ENCODE measurements at regions not wholly inside any gene's neighbourhood (a gene's known extent, or its start where the extent isn't known, plus 50 kb on each side); places are given as distances from the start of the nearest gene placed in this dataset.

GRCh38 chr20:60080401-60080800 is 122.2 kb downstream of the CDH26 start:
- no peaks in the 10 kb centered on the region for H3K4me1 ChIP-seq (ENCODE audit: control insufficient read depth, insufficient read depth, low read length)
- H3K9me3 ChIP-seq (replicated peaks; ENCODE audit: low read length), result no peaks in the 10 kb centered on the region
- H3K36me3 ChIP-seq (ENCODE audit: insufficient read depth, low read length), result no peaks in the 10 kb centered on the region
- peaks cover 68% of the 10 kb centered on the region for H3K27me3 ChIP-seq (ENCODE audit: control insufficient read depth, insufficient read depth, low read length)
- no peak overlapping the region for H3K4me2 ChIP-seq (ENCODE audit: low read length)
- no peak overlapping the region for H3K4me3 ChIP-seq (ENCODE audit: low read length)
- H3K9ac ChIP-seq (ENCODE audit: low read depth, low read length), result no peak overlapping the region

- Histone ChIP-seq H3K4me1 (ENCODE audit: control insufficient read depth, insufficient read depth, low read length) (no peaks in the 10 kb centered on the region), H3K27me3 (ENCODE audit: control insufficient read depth, insufficient read depth, low read length) (peaks cover 81% of the 10 kb centered on the region), H3K4me2 (ENCODE audit: low read length) (no peak overlapping the region), H3K9me3 (replicated peaks; ENCODE audit: low read length) (no peaks in the 10 kb centered on the region), H3K4me3 (ENCODE audit: low read length) (no peak overlapping the region), H3K9ac (ENCODE audit: low read depth, low read length) (no peak overlapping the region), H3K36me3 (ENCODE audit: insufficient read depth, low read length) (no peaks in the 10 kb centered on the region)
These were observed 127.4 kb downstream of the CDH26 start for GRCh38 chr20:60085551-60086132.

- Histone ChIP-seq H3K36me3 (ENCODE audit: insufficient read depth, low read length) (no peaks in the 10 kb centered on the region), H3K4me2 (ENCODE audit: low read length) (peak overlapping the region; percentile 65), H3K4me3 (ENCODE audit: low read length) (peak overlapping the region; percentile 53), H3K9ac (ENCODE audit: low read depth, low read length) (peak overlapping the region; percentile 47), H3K9me3 (replicated peaks; ENCODE audit: low read length) (no peaks in the 10 kb centered on the region), H3K27me3 (ENCODE audit: control insufficient read depth, insufficient read depth, low read length) (peaks cover 79% of the 10 kb centered on the region), H3K4me1 (ENCODE audit: control insufficient read depth, insufficient read depth, low read length) (no peaks in the 10 kb centered on the region)
These were observed 128.8 kb downstream of the CDH26 start for GRCh38 chr20:60086821-60087562.

GRCh38 chr20:60087563-60088105 is 129.4 kb downstream of the CDH26 start:
- peak overlapping the region; percentile 53 for H3K4me3 ChIP-seq (ENCODE audit: low read length)
- no peaks in the 10 kb centered on the region for H3K36me3 ChIP-seq (ENCODE audit: insufficient read depth, low read length)
- H3K4me2 ChIP-seq (ENCODE audit: low read length), result peak overlapping the region; percentile 65
- peaks cover 77% of the 10 kb centered on the region for H3K27me3 ChIP-seq (ENCODE audit: control insufficient read depth, insufficient read depth, low read length)
- H3K4me1 ChIP-seq (ENCODE audit: control insufficient read depth, insufficient read depth, low read length), result no peaks in the 10 kb centered on the region
- H3K9ac ChIP-seq (ENCODE audit: low read depth, low read length), result peak overlapping the region; percentile 47
- H3K9me3 ChIP-seq (replicated peaks; ENCODE audit: low read length), result no peaks in the 10 kb centered on the region

GRCh38 chr20:60088236-60088635 is 130.0 kb downstream of the CDH26 start:
- no peaks in the 10 kb centered on the region for H3K36me3 ChIP-seq (ENCODE audit: insufficient read depth, low read length)
- no peaks in the 10 kb centered on the region for H3K9me3 ChIP-seq (replicated peaks; ENCODE audit: low read length)
- no peak overlapping the region for H3K4me3 ChIP-seq (ENCODE audit: low read length)
- no peak overlapping the region for H3K9ac ChIP-seq (ENCODE audit: low read depth, low read length)
- H3K4me1 ChIP-seq (ENCODE audit: control insufficient read depth, insufficient read depth, low read length), result no peaks in the 10 kb centered on the region
- H3K27me3 ChIP-seq (ENCODE audit: control insufficient read depth, insufficient read depth, low read length), result peaks cover 77% of the 10 kb centered on the region
- H3K4me2 ChIP-seq (ENCODE audit: low read length), result no peak overlapping the region

- Histone ChIP-seq H3K27me3 (ENCODE audit: control insufficient read depth, insufficient read depth, low read length) (peaks cover 61% of the 10 kb centered on the region), H3K36me3 (ENCODE audit: insufficient read depth, low read length) (no peaks in the 10 kb centered on the region), H3K9me3 (replicated peaks; ENCODE audit: low read length) (no peaks in the 10 kb centered on the region), H3K4me3 (ENCODE audit: low read length) (no peak overlapping the region), H3K4me1 (ENCODE audit: control insufficient read depth, insufficient read depth, low read length) (no peaks in the 10 kb centered on the region), H3K9ac (ENCODE audit: low read depth, low read length) (no peak overlapping the region), H3K4me2 (ENCODE audit: low read length) (no peak overlapping the region)
These were observed 132.4 kb downstream of the CDH26 start for GRCh38 chr20:60090631-60091030.

GRCh38 chr20:60091305-60091704 is 133.1 kb downstream of the CDH26 start:
- no peaks in the 10 kb centered on the region for H3K4me1 ChIP-seq (ENCODE audit: control insufficient read depth, insufficient read depth, low read length)
- H3K36me3 ChIP-seq (ENCODE audit: insufficient read depth, low read length), result no peaks in the 10 kb centered on the region
- peaks cover 61% of the 10 kb centered on the region for H3K27me3 ChIP-seq (ENCODE audit: control insufficient read depth, insufficient read depth, low read length)
- no peak overlapping the region for H3K9ac ChIP-seq (ENCODE audit: low read depth, low read length)
- no peak overlapping the region for H3K4me2 ChIP-seq (ENCODE audit: low read length)
- H3K4me3 ChIP-seq (ENCODE audit: low read length), result no peak overlapping the region
- no peaks in the 10 kb centered on the region for H3K9me3 ChIP-seq (replicated peaks; ENCODE audit: low read length)

- H3K9ac ChIP-seq (ENCODE audit: low read depth, low read length), result no peak overlapping the region
- no peaks in the 10 kb centered on the region for H3K36me3 ChIP-seq (ENCODE audit: insufficient read depth, low read length)
- H3K4me1 ChIP-seq (ENCODE audit: control insufficient read depth, insufficient read depth, low read length), result no peaks in the 10 kb centered on the region
- H3K4me2 ChIP-seq (ENCODE audit: low read length), result no peak overlapping the region
- no peak overlapping the region for H3K4me3 ChIP-seq (ENCODE audit: low read length)
- no peaks in the 10 kb centered on the region for H3K9me3 ChIP-seq (replicated peaks; ENCODE audit: low read length)
- H3K27me3 ChIP-seq (ENCODE audit: control insufficient read depth, insufficient read depth, low read length), result peaks cover 59% of the 10 kb centered on the region
These were observed 133.6 kb downstream of the CDH26 start for GRCh38 chr20:60091861-60092260.

GRCh38 chr20:60092729-60093128 is 134.5 kb downstream of the CDH26 start:
- no peaks in the 10 kb centered on the region for H3K9me3 ChIP-seq (replicated peaks; ENCODE audit: low read length)
- H3K4me2 ChIP-seq (ENCODE audit: low read length), result no peak overlapping the region

GRCh38 chr20:60095456-60095855 is 137.2 kb downstream of the CDH26 start:
- peaks cover 40% of the 10 kb centered on the region for H3K27me3 ChIP-seq (ENCODE audit: control insufficient read depth, insufficient read depth, low read length)
- H3K9me3 ChIP-seq (replicated peaks; ENCODE audit: low read length), result no peaks in the 10 kb centered on the region
- no peaks in the 10 kb centered on the region for H3K36me3 ChIP-seq (ENCODE audit: insufficient read depth, low read length)
- H3K4me1 ChIP-seq (ENCODE audit: control insufficient read depth, insufficient read depth, low read length), result no peaks in the 10 kb centered on the region
- no peak overlapping the region for H3K4me2 ChIP-seq (ENCODE audit: low read length)
- no peak overlapping the region for H3K9ac ChIP-seq (ENCODE audit: low read depth, low read length)
- H3K4me3 ChIP-seq (ENCODE audit: low read length), result no peak overlapping the region

More at GRCh38 chr20:60092729-60093128, 134.5 kb downstream of the CDH26 start:
- Histone ChIP-seq H3K27me3 (ENCODE audit: control insufficient read depth, insufficient read depth, low read length) (peaks cover 58% of the 10 kb centered on the region), H3K9ac (ENCODE audit: low read depth, low read length) (no peak overlapping the region), H3K4me3 (ENCODE audit: low read length) (no peak overlapping the region), H3K36me3 (ENCODE audit: insufficient read depth, low read length) (no peaks in the 10 kb centered on the region), H3K4me1 (ENCODE audit: control insufficient read depth, insufficient read depth, low read length) (no peaks in the 10 kb centered on the region)

- no peak overlapping the region for H3K9ac ChIP-seq (ENCODE audit: low read depth, low read length)
- H3K36me3 ChIP-seq (ENCODE audit: insufficient read depth, low read length), result no peaks in the 10 kb centered on the region
- no peaks in the 10 kb centered on the region for H3K4me1 ChIP-seq (ENCODE audit: control insufficient read depth, insufficient read depth, low read length)
- no peak overlapping the region for H3K4me3 ChIP-seq (ENCODE audit: low read length)
- no peaks in the 10 kb centered on the region for H3K9me3 ChIP-seq (replicated peaks; ENCODE audit: low read length)
- no peak overlapping the region for H3K4me2 ChIP-seq (ENCODE audit: low read length)
- peaks cover 33% of the 10 kb centered on the region for H3K27me3 ChIP-seq (ENCODE audit: control insufficient read depth, insufficient read depth, low read length)
These were observed 137.9 kb downstream of the CDH26 start for GRCh38 chr20:60096166-60096565.

- Histone ChIP-seq H3K36me3 (ENCODE audit: insufficient read depth, low read length) (no peaks in the 10 kb centered on the region), H3K4me3 (ENCODE audit: low read length) (no peak overlapping the region), H3K4me2 (ENCODE audit: low read length) (no peak overlapping the region), H3K9me3 (replicated peaks; ENCODE audit: low read length) (no peaks in the 10 kb centered on the region), H3K4me1 (ENCODE audit: control insufficient read depth, insufficient read depth, low read length) (no peaks in the 10 kb centered on the region), H3K9ac (ENCODE audit: low read depth, low read length) (no peak overlapping the region), H3K27me3 (ENCODE audit: control insufficient read depth, insufficient read depth, low read length) (peaks cover 32% of the 10 kb centered on the region)
These were observed 139.1 kb downstream of the CDH26 start for GRCh38 chr20:60097285-60097684.
